Left ventricle myocardium inferior (tissue), 1 donor: ENCODE measurements at regions not wholly inside any gene's neighbourhood (a gene's known extent, or its start where the extent isn't known, plus 50 kb on each side); places are given as distances from the start of the nearest gene placed in this dataset.

Experiments
- DNase-seq: peaks from one replicate; pipeline ENCODE4 v3.0.0-alpha.2; 2020
- H3K27ac ChIP-seq: fragments of 200-600 bp; replicated peaks from 2 replicates; pipeline ENCODE4 v1.8.0; 2021
- H3K27me3 ChIP-seq: fragments of 200-600 bp; 2 replicates; pipeline ENCODE4 v1.8.0; 2021; ENCODE audit warnings: low read depth
- H3K36me3 ChIP-seq: fragments of 200-600 bp; 2 replicates; pipeline ENCODE4 v1.8.0; 2021
- H3K4me1 ChIP-seq: fragments of 200-600 bp; 2 replicates; pipeline ENCODE4 v1.8.0; 2021
- H3K4me3 ChIP-seq: fragments of 200-600 bp; 2 replicates; pipeline ENCODE4 v1.8.0; 2021; ENCODE audit warnings: mild to moderate bottlenecking, moderate library complexity
- H3K9me3 ChIP-seq: fragments of 200-600 bp; replicated peaks from 2 replicates; pipeline ENCODE4 v1.8.0; 2021
- intact Hi-C: fragments of 100-400 bp; cut with micrococcal nuclease; formaldehyde crosslinking; loops from one replicate; pipeline ENCODE4 v1.11.0; 2022
- TF ChIP-seq, protein P1 (sequence below): fragments of 200-600 bp; IDR thresholded peaks from 2 replicates; pipeline ENCODE4 v1.8.0; 2021; ENCODE audit warnings: antibody characterized with exemption, mild to moderate bottlenecking, borderline replicate concordance
- donor health status: DM: no; HTN: yes; CAD: no; lungs with severe emphysema.

GRCh38 chr7:12974451-12975166, 287.2 kb downstream of the ARL4A start:
- no peak overlapping the region for H3K4me3 ChIP-seq
- H3K9me3 ChIP-seq = no peaks in the 10 kb centered on the region
- H3K27ac ChIP-seq = no peak overlapping the region
- no peaks in the 10 kb centered on the region for H3K27me3 ChIP-seq
- TF ChIP-seq, protein P1, sequence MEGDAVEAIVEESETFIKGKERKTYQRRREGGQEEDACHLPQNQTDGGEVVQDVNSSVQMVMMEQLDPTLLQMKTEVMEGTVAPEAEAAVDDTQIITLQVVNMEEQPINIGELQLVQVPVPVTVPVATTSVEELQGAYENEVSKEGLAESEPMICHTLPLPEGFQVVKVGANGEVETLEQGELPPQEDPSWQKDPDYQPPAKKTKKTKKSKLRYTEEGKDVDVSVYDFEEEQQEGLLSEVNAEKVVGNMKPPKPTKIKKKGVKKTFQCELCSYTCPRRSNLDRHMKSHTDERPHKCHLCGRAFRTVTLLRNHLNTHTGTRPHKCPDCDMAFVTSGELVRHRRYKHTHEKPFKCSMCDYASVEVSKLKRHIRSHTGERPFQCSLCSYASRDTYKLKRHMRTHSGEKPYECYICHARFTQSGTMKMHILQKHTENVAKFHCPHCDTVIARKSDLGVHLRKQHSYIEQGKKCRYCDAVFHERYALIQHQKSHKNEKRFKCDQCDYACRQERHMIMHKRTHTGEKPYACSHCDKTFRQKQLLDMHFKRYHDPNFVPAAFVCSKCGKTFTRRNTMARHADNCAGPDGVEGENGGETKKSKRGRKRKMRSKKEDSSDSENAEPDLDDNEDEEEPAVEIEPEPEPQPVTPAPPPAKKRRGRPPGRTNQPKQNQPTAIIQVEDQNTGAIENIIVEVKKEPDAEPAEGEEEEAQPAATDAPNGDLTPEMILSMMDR = no peak
- no peaks in the 10 kb centered on the region for H3K36me3 ChIP-seq
- no peak for DNase-seq
- H3K4me1 ChIP-seq = no peaks in the 10 kb centered on the region
- intact Hi-C loops = no loop called here

GRCh38 chr7:12975412-12975811, 288.0 kb downstream of the ARL4A start:
- Histone ChIP-seq H3K27me3 (no peaks in the 10 kb centered on the region), H3K27ac (no peak overlapping the region), H3K4me3 (no peak overlapping the region), H3K36me3 (no peaks in the 10 kb centered on the region), H3K9me3 (no peaks in the 10 kb centered on the region), H3K4me1 (no peaks in the 10 kb centered on the region)
- intact Hi-C loops = no loop called here
- DNase-seq = no peak
- TF ChIP-seq, protein P1 = no peak

GRCh38 chr7:12979181-12979580, 291.7 kb downstream of the ARL4A start:
- Histone ChIP-seq H3K27me3 (no peaks in the 10 kb centered on the region), H3K27ac (no peak overlapping the region), H3K36me3 (no peaks in the 10 kb centered on the region), H3K4me1 (no peaks in the 10 kb centered on the region), H3K4me3 (no peak overlapping the region), H3K9me3 (no peaks in the 10 kb centered on the region)
- no peak for DNase-seq
- intact Hi-C loops = no loop called here
- TF ChIP-seq, protein P1 = no peak

DNA sequence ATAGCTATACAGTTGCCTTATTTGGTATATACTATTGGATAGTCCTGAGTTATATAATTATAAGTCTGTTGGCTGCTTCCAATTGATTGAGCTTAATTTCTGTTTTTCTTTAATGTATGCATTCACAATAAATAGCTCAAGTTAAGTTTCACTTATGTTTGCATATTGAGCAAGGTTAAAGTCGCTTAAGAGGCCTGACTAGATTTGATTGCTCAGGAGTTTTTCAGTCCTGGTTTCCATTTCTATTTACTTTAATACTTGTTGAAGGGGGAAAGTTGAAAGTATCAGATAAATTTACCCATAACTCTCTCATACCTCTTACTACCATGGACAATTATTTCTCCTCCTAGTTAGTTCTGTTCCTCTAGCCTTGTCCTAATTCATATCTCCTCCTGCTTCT, 294.7 kb downstream of the ARL4A start:
- no peaks in the 10 kb centered on the region for H3K4me1 ChIP-seq
- no peak overlapping the region for H3K27ac ChIP-seq
- TF ChIP-seq, protein P1 = no peak
- no peak for DNase-seq
- H3K4me3 ChIP-seq = no peak overlapping the region
- no peaks in the 10 kb centered on the region for H3K27me3 ChIP-seq
- no peaks in the 10 kb centered on the region for H3K9me3 ChIP-seq
- intact Hi-C loops = no loop called here
- no peaks in the 10 kb centered on the region for H3K36me3 ChIP-seq

DNA sequence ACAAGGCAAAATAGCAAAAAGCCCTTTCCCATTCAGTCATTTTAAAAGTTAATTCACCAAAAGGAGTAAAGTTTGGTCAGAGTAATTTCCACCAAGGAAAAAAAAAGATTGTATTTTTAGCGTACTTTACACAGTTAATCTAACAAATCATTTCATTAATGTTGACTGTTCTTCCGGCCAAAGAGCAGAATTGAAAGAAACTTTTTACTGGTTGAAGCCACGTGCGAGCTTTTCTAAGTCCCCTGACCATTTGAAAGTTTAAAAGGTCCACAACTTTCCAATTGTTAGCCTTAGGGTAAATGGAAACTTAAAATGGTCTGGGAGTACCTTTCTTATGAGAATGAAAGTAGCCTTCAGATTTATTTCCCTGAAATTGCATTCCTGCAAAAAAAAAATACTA, 296.7 kb downstream of the ARL4A start:
- Histone ChIP-seq H3K27me3 (no peaks in the 10 kb centered on the region), H3K4me1 (no peaks in the 10 kb centered on the region), H3K36me3 (no peaks in the 10 kb centered on the region), H3K9me3 (no peaks in the 10 kb centered on the region), H3K27ac (no peak overlapping the region), H3K4me3 (no peak overlapping the region)
- TF ChIP-seq, protein P1 = no peak
- intact Hi-C loops = no loop called here
- no peak for DNase-seq
